NCI-H2029 treated with DMSO at 0.1 percent for 48 hours (cell line): ENCODE measurements at regions not wholly inside any gene's neighbourhood (a gene's known extent, or its start where the extent isn't known, plus 50 kb on each side); places are given as distances from the start of the nearest gene placed in this dataset.
"Not testable (repeated sequence)": the region's sequence is repeated elsewhere in the genome, so short reads cannot be mapped to it uniquely, and the experiment has no call there.

Source experiments
- DNase-seq: peaks from one replicate; lab custom pipeline; 2025; lab: John Stamatoyannopoulos, UW

DNA sequence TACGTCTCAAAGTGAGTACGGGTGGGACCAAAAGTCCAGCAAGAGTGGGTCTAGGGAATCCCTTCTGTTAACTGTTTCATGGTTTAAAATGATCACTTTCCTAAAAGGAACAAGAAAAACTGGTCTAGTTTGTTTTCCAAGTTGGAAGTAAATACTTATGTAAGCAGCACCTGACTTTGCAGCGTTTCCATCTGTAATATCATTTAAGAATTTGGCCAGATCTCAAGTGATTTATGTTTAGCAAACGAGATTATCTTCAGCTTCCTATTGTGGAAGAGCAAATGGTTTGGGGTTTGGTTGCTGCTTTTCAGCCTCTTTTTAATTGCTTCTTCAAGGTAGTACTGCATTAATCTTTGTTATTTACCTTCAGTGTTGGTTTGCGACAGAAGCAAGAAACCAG is 50.4 kb downstream of the FHIP1A start:
- peak; percentile 20 for DNase-seq

DNA sequence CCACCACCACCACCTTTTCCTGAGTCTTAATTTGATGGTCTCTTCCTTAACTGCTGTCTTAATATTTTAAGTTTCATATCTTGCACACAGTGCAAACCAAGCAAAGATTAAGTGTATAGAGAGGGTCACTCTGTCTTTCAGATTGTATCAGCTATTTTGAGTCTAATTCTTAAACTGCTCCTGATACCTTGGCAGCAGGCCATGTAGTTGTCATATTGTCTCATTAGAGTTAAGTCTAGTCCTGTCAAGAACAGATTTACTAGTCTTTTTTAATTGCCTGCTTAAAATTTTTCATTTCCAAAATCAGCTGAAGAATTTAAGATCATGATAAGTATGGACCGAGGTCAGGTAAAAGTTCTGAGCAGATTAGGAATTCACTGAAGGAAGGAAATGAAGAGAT is 51.5 kb downstream of the FHIP1A start:
- DNase-seq = no peak

DNA sequence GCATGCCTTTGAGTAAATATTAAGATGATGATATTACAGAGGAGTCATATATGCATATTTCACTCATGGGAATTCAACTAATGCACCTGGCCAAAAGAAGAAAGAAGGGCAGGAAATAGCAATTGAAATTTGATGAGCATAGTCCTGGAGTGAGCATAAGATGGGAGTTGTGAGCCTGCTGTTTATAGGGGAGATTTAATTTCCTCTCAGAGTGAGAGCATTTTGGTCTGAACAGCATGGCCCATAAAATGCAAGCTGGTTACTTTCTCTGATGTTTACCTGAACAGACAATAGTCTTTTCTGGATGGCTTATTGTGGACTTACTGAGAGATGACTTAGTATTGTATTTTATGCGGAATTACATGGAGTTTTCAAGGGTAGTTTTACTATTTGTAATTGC is 53.6 kb downstream of the FHIP1A start:
- no peak for DNase-seq

DNA sequence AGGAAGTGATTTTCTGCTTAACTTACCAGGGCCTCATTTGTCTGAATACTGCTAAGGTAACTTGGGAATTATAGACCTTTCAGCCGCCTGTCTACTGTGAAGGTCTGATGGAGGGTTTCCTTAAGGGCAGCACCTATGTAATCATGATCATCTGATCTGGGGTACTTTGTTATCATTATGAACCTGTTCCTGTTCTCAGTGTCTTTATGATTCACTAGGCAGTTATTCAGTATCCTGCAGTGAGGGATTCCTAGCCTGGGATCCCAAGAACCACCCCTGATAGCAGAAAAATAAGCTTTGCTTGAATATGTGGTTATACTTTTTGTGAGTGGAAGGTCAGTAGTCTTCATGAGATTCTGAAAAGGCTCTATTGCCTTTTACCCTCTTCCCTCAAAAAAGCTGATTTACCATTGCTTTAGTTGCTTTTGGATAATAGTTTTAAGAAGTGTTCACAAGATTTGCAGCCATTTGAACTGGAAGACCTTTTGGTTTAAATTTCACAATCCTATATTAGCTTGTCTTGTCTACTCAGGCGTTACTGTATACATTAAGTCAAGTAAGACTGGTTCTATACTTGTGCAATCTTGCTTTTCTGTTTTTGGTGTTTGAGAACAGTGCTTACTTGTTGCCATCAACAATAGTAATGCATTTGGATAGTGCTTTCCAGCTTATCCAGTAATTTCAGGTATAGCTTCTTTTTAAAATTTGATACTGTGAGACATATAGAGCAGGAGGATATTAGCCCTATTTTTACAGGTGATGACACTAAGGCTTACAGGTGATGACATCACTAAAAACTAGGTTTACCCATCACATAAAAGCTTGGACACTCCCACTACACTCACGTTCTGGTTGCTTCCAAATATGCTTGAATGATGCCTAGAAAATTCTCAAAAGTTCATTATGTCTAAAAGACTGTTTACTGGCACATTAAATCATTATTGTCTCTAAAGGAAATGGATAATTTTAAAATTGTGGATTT is 60.0 kb downstream of the FHIP1A start:
- DNase-seq = no peak

DNA sequence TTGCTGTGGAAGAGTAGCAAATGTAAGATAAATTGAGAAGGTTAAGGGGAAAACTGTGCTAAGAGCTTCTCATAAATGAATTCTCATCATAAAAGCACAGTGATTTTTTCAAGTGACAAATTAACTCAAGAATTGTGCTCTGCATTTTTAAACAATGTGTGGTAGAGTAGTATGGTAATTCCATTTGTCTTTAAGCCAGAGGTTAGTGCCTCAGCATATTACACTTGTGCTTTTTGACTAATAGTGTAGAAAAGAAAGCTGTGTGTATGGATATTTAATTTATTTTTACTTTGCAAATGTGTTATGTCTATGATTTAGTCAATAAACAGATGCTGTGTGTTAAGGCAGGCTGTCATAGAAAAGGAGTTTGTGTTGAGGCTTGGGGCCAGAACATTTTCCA is 61.0 kb downstream of the FHIP1A start:
- DNase-seq = no peak

DNA sequence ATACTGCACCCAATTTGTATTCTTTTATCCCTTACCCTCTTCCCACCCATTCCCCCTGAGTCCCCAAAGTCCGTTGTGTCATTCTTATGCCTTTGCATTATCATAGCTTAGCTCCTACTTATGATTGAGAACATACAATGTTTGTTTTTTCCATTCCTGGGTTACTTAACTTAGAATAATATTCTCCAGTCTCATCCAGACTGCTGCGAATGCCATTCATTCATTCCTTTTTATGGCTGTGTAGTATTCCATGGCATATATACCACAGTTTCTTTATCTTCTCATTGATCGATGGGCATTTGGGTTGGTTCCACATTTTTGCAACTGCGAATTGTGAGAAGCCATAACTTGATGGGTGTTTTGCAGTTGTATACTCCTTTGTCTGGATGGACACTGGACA is 62.8 kb downstream of the FHIP1A start:
- no peak for DNase-seq

DNA sequence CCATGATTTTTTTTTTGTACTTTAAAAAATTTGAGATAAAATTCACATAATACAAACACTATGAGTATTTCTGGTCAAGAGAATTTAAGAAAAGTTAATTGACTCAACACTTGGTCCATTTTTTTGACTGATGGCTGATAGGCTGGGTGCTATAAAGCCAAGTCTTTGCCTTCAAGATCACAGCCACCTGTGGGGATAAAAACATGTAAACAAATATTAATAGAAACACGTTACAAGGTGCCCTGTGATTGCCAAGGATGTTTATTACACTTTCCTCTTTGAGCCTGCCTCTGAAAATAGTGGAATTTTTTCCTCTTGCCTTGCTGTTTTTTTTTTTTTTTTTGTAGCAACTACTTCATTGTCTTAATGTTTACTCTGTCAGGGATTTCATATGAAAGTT is 63.3 kb downstream of the FHIP1A start:
- no peak for DNase-seq

DNA sequence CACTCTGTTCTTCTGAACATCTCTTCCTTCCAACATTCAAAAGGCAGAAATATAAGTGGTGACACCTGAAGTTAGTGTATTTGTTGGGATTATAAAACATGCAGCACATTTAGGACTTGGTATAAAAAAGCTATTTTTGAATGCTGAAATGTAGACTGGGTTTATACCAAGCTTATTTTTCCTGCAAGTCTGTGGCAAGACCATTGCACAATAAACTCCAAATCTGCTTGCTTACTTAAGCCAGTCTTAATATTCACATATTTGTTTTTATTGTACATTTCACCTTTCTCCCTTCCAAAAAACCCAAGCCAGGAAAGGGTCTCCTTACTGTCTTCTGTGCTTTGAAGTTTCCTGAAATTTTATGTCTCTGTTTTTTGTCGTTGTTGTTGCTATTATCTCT is 63.7 kb downstream of the FHIP1A start:
- no peak for DNase-seq

DNA sequence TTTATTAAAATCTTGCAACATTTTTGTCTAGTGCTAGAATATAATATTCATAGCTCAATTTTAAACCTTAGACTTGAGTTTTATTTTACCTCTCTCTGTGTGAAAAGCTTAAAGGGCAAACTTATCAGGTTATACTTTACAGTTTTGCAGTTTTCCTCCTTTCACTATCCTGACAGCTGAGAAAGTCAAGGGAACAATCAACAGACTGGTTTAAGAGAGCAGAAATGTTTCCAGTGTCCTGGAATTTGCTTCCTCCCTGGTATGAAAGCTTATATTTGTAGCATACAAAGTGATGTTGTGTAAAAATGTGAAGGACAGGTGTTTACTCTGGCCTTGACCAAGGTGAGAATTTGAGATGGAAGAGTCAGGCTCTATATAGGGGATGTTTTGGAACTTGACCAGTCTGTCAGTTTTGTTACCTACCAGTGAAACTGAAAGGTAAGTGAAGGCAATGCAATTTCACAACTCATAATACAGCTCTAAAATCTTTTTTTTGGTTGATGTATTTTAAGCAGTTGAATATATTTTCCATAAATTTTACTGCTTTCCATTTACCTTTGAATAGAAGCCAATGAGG is 64.6 kb downstream of the FHIP1A start:
- no peak for DNase-seq

DNA sequence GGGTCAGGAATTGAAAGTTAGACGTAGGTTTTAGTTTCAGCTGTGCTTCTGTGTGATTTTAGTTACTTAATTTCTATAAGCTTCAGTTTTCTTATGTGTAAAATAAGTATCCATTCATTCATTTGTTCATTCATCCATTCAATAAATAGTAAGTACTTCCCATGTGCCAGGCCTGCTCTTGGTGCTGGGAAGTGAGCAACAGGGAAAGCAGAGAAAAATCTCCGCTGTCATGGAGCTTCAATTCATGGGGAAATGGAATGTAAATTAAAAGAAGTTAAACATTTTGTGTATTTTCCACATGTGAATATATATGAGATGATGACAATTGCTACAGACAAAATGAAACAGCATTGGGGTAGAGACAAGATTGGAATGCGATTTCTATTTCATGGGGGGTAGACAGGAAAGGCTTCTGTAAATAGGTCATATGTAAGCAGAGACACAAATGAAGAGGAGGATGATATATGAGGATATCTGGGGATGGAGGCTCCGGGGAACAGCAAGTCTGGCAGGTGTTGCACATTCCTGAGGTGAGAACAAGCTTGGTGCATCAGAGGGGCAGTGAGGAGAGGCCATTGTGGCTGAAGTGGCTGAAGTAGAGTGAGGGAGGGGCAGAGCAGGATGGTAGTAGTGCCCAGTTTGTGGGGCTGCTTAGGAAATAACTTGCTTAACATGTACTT is 66.2 kb downstream of the FHIP1A start:
- DNase-seq = no peak

DNA sequence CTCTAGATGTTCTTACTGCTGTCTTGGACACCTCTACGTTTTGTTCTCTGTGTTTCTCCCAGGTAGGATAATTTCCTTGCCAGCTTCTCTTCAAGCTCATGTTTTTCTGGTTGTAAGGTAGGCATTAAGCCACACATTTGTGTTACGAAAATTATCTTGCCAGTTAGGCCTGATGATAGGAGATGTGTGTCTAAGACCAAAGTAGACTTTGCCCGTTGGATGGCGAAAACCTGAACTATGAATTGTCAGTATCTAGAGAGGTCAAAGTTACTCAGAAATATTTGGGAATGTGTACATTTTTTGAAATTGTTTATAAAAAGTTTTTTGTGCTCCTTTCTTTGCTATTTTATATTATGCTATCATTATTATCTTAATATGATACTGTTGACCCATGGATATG is 72.8 kb downstream of the FHIP1A start:
- no peak for DNase-seq

DNA sequence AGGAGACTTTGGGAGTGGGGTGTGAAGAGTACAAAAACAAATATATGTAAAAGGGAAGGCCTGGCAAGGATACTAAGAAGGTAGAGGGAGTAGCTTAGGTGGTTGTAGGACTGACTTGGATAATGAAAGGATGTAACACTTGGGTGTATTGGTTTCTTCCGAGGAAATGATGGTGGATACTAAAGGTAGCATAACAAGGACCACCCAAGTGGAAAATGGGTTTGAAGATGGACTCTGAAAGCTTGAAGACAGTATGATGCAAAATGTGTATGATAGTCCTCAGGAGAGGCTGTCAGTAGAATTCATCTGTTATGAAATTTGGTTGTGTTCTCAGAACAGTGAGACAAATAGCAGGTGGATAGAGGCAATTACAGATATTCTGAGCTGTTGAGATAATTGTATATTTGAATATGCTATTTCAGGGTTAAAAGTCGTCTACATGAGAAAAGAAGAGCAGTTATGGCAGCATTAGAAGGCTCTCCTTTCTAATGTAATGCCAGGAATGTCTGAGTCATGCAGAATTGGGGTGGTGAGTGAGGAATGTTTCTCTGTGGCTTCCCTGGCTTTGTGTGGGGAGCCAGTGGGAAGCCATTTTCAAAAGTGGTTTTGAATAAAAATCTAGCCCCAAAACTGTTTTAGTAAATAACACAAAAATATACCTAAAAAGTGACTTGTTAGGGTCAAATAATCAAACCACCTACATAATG is 75.6 kb downstream of the FHIP1A start:
- DNase-seq = no peak

DNA sequence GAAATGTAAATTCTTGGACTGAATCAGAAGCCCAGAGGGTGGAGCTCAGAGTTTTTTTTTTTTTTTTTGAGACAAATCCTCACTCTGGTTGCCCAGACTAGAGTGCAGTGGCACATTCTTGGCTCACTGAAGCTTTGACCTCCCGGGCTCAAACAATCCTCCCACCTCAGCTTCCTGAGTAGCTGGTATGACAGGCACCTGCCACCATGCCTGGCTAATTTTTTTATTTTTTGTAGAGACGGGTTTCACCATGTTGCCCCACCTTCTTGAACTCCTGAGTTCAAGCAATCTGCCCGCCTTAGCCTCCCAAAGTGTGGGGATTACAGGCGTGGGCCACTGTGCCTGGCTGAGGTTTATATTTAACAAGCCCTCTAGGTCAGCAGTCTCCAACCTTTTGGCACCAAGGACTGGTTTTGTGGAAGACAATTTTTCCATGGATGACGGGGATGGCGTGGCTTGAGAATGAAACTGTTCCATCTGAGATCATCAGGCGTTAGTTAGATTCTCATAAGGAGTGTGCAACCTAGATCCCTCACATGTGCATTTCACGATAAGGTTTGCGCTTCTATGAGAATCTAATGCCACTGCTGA is 76.7 kb downstream of the FHIP1A start:
- no peak for DNase-seq

DNA sequence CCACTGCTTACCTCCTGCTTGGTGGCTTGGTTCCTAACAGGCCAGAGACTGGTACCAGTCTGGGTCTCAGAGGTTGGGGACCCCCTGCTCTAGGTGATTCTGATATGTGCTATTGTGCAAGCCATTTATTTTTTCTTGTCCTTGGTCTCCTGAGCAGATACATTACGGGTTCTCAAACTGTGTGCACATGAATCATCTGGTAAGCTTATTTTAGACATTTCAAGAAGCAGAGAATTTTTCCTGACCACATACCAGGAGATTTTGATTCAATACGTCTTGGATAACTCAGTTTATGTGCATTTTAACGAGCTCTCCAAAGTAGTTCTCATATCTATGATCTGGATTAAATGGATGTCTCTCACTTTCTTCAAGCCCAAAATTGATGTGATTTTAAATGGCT is 77.2 kb downstream of the FHIP1A start:
- DNase-seq = no peak

DNA sequence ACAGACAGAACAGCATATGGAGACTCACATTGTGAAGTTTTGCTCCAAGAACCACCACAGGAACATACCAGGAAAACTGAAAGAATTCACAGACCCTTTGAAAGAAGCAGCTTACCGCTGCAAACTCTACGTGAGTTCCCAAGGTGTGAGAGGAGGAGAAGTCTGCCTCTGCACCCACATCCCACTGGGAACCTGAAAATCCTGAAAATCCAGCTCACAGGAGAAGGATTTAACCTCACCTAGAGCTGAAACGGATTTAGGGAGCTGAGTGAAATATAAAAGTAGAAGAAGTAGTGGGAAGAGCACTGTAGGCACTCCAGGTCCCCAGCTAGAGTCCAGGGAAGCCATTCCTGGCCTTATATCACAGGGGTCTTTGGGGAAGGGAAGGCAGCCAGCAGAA is 80.0 kb downstream of the FHIP1A start:
- no peak for DNase-seq

DNA sequence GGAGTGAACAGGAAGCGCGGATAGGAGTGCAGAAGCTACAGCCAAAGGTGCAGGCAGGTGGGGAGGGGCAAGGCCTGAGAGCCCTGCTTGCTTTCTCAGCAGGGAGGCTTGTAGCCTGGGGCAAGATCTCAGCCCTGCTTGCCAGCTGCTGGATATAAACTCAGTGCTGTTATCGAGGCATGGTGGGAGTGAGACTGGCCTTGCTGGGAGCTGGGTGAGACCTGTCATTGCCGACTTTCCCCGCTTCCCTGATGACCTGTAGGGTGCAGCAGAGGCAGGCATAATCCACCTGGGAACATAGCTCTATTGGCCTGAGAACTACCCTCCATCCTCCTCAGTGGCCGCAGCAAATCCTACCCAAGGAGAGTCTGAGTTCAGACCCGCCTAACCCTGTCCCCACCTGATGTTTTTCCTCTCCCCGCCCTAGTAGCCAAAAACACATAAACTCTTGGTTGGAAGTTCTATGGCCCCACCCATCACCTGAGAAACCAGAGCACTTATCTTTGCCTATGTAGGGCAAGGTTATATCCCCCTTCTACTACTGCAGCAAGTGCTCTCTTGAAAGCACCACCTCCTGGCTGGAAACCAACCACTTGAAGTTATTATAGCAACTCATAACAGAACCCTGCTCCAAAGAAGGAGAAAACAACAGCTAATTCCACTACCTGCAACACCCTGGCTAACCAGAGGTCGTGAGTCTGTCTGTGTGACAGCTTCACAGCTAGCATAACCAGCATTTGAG is 80.7 kb downstream of the FHIP1A start:
- DNase-seq = peak; percentile 55

DNA sequence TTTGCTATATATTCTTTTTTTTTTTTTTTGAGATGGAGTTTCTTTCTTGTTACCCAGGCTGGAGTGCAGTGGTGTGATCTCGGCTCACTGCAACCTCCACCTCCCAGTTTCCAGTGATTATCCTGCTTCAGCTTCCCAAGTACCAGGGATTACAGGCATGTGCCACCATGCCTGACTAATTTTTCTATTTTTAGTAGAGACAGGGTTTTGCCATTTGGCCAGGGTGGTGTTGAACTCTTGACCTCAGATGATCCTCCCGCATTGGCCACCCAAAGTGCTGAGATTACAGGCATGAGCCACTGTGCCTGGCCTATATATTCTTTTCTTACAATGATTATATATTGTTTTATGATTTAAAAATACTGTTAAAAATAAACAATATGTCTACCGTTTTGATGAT is 86.6 kb downstream of the FHIP1A start:
- not testable (repeated sequence) for DNase-seq

DNA sequence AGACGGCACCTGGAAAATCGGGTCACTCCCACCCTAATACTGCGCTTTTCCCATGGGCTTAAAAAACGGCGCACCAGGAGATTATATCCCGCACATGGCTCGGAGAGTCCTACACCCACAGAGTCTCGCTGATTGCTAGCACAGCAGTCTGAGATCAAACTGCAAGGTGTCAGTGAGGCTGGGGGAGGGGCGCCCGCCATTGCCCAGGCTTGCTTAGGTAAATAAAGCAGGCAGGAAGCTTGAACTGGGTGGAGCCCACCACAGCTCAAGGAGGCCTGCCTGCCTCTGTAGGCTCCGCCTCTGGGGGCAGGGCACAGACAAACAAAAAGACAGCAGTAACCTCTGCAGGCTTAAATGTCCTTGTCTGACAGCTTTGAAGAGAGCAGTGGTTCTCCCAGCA is 102.6 kb downstream of the FHIP1A start:
- not testable (repeated sequence) for DNase-seq

DNA sequence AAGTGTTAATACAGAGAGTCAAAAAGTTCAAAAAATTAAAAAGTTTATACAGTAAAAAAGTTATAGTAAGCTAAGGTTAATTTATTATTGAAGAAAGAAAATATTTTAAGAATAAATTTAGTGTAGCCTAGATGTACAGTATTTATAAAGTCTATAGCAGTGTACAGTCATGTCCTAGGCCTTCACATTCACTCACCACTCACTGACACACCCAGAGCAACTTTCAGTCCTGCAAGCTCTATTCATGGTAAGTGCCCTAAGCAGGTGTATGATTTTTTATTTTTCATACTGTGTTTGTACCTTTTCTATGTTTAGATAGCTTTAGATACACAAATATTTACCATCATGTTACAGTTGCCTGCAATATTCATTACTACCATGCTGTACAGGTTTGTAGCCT is 108.9 kb downstream of the FHIP1A start:
- no peak for DNase-seq

DNA sequence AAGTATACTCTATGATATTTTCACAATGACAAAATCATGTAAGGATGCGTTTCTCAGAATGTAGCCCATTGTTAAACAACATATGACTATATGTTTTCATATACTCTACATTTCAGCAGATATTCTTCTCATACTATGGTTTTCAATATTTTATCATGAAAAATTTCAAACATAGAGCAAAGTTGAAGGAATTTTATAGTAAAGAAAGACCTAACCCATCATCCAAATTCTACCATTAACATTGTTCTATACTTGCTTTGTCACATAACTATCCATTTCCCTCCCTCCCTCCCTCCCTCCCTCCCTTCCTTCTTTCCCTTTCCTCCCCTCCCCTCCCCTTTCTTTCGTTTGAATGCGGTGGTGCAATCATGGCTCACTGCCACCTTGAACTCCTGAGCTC is 109.4 kb downstream of the FHIP1A start:
- DNase-seq = no peak

DNA sequence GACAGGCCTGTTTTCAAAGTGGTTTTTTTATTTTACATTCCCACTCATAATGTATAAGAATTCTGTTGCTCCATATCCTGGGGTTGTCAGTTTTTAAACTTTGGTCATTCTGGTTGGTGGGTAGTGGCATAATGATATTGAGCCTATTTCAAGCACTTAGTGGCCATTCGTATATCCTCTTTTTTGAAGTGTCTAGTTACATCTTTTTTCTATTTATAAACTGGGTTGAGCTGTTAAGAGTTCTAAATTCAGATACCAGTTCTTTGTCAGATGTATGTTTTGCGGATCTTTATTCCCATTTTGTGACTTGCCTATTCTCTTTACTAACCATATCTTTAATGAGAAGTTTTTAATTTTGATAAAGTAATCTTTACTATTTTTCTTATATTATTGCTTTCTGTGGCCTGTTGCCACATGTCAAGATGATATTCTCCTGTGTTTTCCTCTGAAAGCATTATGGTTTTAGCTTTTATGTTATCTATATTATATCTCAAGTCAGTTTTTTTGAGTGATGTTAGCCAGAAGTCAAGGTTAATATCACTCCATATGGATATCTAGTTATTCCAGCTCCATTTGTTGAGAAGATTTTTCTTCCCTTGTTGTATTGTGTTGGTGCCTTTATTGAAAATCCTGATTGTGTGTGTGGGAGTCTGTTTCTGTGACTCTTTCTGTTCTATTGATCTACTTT is 110.9 kb downstream of the FHIP1A start:
- DNase-seq = no peak
